K562 (cell line): ENCODE measurements at regions not wholly inside any gene's neighbourhood (a gene's known extent, or its start where the extent isn't known, plus 50 kb on each side); places are given as distances from the start of the nearest gene placed in this dataset.

Experiments
- CEBPG ChIP-seq, 3 experiments: fragments of 200-800 bp in 1 of 3; sonication (Bioruptor generic) in 1 of 3; sonication (generic) in 1 of 3; formaldehyde crosslinking in 1 of 3; IDR thresholded peaks in 2 of 3; conservative IDR thresholded peaks in 1 of 3; 2 replicates each; pipeline versions ENCODE4 v1.6.1 to v1.8.0; 2016 to 2022; ENCODE audit warnings: missing compliant biosample characterization in 2 of 3, missing genetic modification characterization in 2 of 3, mild to moderate bottlenecking in 1 of 3, missing genetic modification reagents in 1 of 3
- CREBBP ChIP-seq: IDR thresholded peaks from one replicate; pipeline ENCODE4 v1.6.1; 2012; ENCODE audit warnings: low read depth, mild to moderate bottlenecking, control low read depth, inconsistent platforms, low read length
- FOXK2 ChIP-seq, 2 experiments: fragments of 450-650 bp; IDR thresholded peaks in 1 of 2; conservative IDR thresholded peaks in 1 of 2; 2 replicates each; pipeline ENCODE4 v1.6.1; 2016; ENCODE audit warnings: low read depth in 2 of 2, mild to moderate bottlenecking in 1 of 2
- JUND ChIP-seq, 2 experiments: IDR thresholded peaks; 2 replicates in 1 of 2; 3 replicates in 1 of 2; pipeline ENCODE4 v1.6.1; 2011; ENCODE audit warnings: borderline replicate concordance in 2 of 2, low read depth in 2 of 2, low read length in 2 of 2, improper control_type of control experiment in 1 of 2, missing biosample characterization in 1 of 2, missing genetic modification characterization in 1 of 2, missing genetic modification reagents in 1 of 2
- TAF9B ChIP-seq: fragments of 450-650 bp; IDR thresholded peaks from 2 replicates; pipeline ENCODE4 v1.6.1; 2018; ENCODE audit warnings: mild to moderate bottlenecking; ENCODE audit not compliant: partially characterized antibody
- TF ChIP-seq, protein P1 (sequence below), 2 experiments: fragments of 450-650 bp in 1 of 2; sonication (generic) in 1 of 2; formaldehyde crosslinking in 1 of 2; IDR thresholded peaks in 1 of 2; conservative IDR thresholded peaks in 1 of 2; 2 replicates each; pipeline versions ENCODE4 v1.6.1 to v1.8.1; 2016 to 2023; ENCODE audit warnings: mild to moderate bottlenecking in 2 of 2, moderate library complexity in 2 of 2, inconsistent platforms in 1 of 2, missing genetic modification reagents in 1 of 2

DNA sequence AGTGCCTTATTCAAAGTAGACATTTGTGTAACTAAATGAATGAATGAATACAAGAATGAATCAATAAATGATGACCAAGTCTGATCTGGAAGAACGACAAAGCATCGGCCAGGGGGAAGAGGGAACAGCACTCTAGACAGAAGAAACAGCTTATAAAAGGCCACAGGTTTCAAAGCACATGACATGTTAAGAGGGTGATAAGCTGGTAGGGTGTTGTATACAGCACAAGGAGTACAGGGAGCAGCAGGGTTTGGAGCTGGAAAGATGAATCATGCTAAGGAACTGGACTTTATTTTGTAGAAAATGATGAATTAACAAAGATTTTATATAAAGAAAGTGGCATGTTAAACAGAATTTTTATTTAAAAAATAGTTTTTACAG is 302.5 kb downstream of the NUAK1 start:
- no peak for TF ChIP-seq CEBPG (CRISPR knock-in tag; IDR thresholded peaks at IDR 0.05)
- no peak for TF ChIP-seq CEBPG (tag; conservative IDR thresholded peaks at IDR 0.05 in 1 of 2, IDR thresholded peaks at IDR 0.05 in 1 of 2)
- no peak for TF ChIP-seq JUND (IDR thresholded peaks at IDR 0.05; ENCODE audit: borderline replicate concordance, low read depth, low read length)
- no peak for TF ChIP-seq JUND (tag; IDR thresholded peaks at IDR 0.05; ENCODE audit: borderline replicate concordance, low read depth, low read length)
- no peak for TF ChIP-seq CREBBP
- TF ChIP-seq, protein P1, sequence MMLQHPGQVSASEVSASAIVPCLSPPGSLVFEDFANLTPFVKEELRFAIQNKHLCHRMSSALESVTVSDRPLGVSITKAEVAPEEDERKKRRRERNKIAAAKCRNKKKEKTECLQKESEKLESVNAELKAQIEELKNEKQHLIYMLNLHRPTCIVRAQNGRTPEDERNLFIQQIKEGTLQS (IDR thresholded peaks at IDR 0.05), result no peak
- TF ChIP-seq, protein P1 (CRISPR knock-in tag; conservative IDR thresholded peaks at IDR 0.05), result no peak
- no peak for TF ChIP-seq TAF9B
- no peak for TF ChIP-seq FOXK2 (conservative IDR thresholded peaks at IDR 0.05 in 1 of 2, IDR thresholded peaks at IDR 0.05 in 1 of 2; ENCODE audit: low read depth in 2 of 2)
